GM23338 (cell line): ENCODE measurements at regions not wholly inside any gene's neighbourhood (a gene's known extent, or its start where the extent isn't known, plus 50 kb on each side); places are given as distances from the start of the nearest gene placed in this dataset.
A peak's percentile ranks its signal among the peaks of the same experiment; 100 is the strongest.
"Not testable (repeated sequence)": the region's sequence is repeated elsewhere in the genome, so short reads cannot be mapped to it uniquely, and the experiment has no call there.

Experiments
- ATAC-seq: fragments of 200-7000 bp; cut with Tn5 transposase; 3 replicates; pipeline ENCODE4 v1.9.1; 2020
- DNase-seq: peaks from one replicate; pipeline ENCODE4 v3.0.0-alpha.2; 2015; ENCODE audit warnings: low spot score
- H2AFZ ChIP-seq: fragments of 200-600 bp; sonication (generic); 2 replicates; pipeline ENCODE4 v1.8.0; 2016; ENCODE audit warnings: antibody characterized with exemption, mild to moderate bottlenecking, moderate library complexity
- H3F3A ChIP-seq: fragments of 200-600 bp; sonication (generic); replicated peaks from 2 replicates; pipeline ENCODE4 v1.8.0; 2017; ENCODE audit warnings: antibody characterized with exemption, mixed run types, low read depth
- H3K27ac ChIP-seq: fragments of 200-600 bp; sonication (generic); 2 replicates; pipeline ENCODE4 v1.6.1; 2016; ENCODE audit warnings: low read depth
- H3K27me3 ChIP-seq: fragments of 200-600 bp; sonication (generic); 2 replicates; pipeline ENCODE4 v1.8.0; 2016; ENCODE audit warnings: mild to moderate bottlenecking, mixed run types, moderate library complexity; ENCODE audit not compliant: insufficient read depth
- H3K36me3 ChIP-seq: fragments of 200-600 bp; sonication (generic); 2 replicates; pipeline ENCODE4 v1.8.0; 2016; ENCODE audit warnings: mild to moderate bottlenecking; ENCODE audit not compliant: insufficient read depth
- H3K4me1 ChIP-seq: fragments of 200-600 bp; sonication (generic); 2 replicates; pipeline ENCODE4 v1.8.0; 2016; ENCODE audit warnings: mild to moderate bottlenecking, moderate library complexity; ENCODE audit not compliant: insufficient read depth
- H3K4me2 ChIP-seq: fragments of 200-600 bp; sonication (generic); 2 replicates; pipeline ENCODE4 v1.7.1; 2017; ENCODE audit warnings: mixed run types
- H3K4me3 ChIP-seq: fragments of 200-600 bp; sonication (generic); 2 replicates; pipeline ENCODE4 v1.6.1; 2016; ENCODE audit warnings: mixed run types
- H3K79me2 ChIP-seq: fragments of 200-600 bp; sonication (generic); replicated peaks from 2 replicates; pipeline ENCODE4 v1.8.0; 2017; ENCODE audit warnings: mild to moderate bottlenecking; ENCODE audit not compliant: insufficient read depth
- H3K9me2 ChIP-seq: fragments of 200-600 bp; sonication (generic); 2 replicates; pipeline ENCODE4 v1.8.0; 2017; ENCODE audit not compliant: insufficient read depth
- H4K20me1 ChIP-seq: fragments of 200-600 bp; sonication (generic); replicated peaks from 2 replicates; pipeline ENCODE4 v1.8.0; 2017; ENCODE audit warnings: mild to moderate bottlenecking; ENCODE audit not compliant: insufficient read depth
- H3K27ac Mint-ChIP-seq: 2 replicates; pipeline ENCODE4 v1.8.0; 2020; ENCODE audit warnings: inconsistent platforms, mild to moderate bottlenecking, moderate library complexity, mixed read lengths
- H3K27me3 Mint-ChIP-seq: 3 replicates; pipeline ENCODE4 v1.8.0; 2022; ENCODE audit warnings: low read depth, mild to moderate bottlenecking, moderate library complexity, mixed read lengths, inconsistent platforms; ENCODE audit not compliant: insufficient read depth, poor library complexity
- H3K36me3 Mint-ChIP-seq: 3 replicates; pipeline ENCODE4 v1.8.0; 2021; ENCODE audit warnings: low read depth, mild to moderate bottlenecking, inconsistent platforms, moderate library complexity, mixed read lengths
- H3K4me1 Mint-ChIP-seq: 3 replicates; pipeline ENCODE4 v1.8.0; 2020; ENCODE audit warnings: mild to moderate bottlenecking, inconsistent platforms, mixed read lengths
- H3K4me3 Mint-ChIP-seq: 3 replicates; pipeline ENCODE4 v1.8.0; 2021; ENCODE audit warnings: moderate library complexity, mild to moderate bottlenecking, inconsistent platforms, mixed read lengths
- H3K9me3 Mint-ChIP-seq: 3 replicates; pipeline ENCODE4 v1.8.0; 2020; ENCODE audit warnings: moderate library complexity, mild to moderate bottlenecking, inconsistent platforms, mixed read lengths
- CTCF ChIP-seq, 2 experiments: fragments of 200-600 bp in 1 of 2; sonication (generic) in 1 of 2; conservative IDR thresholded peaks; 2 replicates each; pipeline versions ENCODE4 v1.5.1 to v1.6.1; 2016 to 2017; ENCODE audit warnings: antibody characterized with exemption in 2 of 2, low read depth in 2 of 2, mild to moderate bottlenecking in 2 of 2, moderate library complexity in 1 of 2
- EZH2 ChIP-seq: fragments of 200-600 bp; sonication (generic); IDR thresholded peaks from one replicate; pipeline ENCODE4 v1.8.0; 2017; ENCODE audit warnings: antibody characterized with exemption, mild to moderate bottlenecking, low read depth; ENCODE audit not compliant: unreplicated experiment
- REST ChIP-seq: IDR thresholded peaks from one replicate; pipeline ENCODE4 v1.6.1; 2018; ENCODE audit warnings: antibody characterized with exemption; ENCODE audit not compliant: unreplicated experiment
- ZNF114 ChIP-seq: fragments of 250-450 bp; sonication (Bioruptor Pico); IDR thresholded peaks from 2 replicates; pipeline ENCODE4 v1.5.0; 2020; ENCODE audit warnings: mild to moderate bottlenecking, moderate library complexity
- ZNF462 ChIP-seq: fragments of 250-450 bp; sonication (Bioruptor Pico); IDR thresholded peaks from 2 replicates; pipeline ENCODE4 v1.5.0; 2020; ENCODE audit warnings: mild to moderate bottlenecking, moderate library complexity

- TF ChIP-seq ZNF462 (CRISPR knock-in tag): no peak
Measured at GRCh38 chr3:177714945-177715344, 517.7 kb upstream of the TBL1XR1 start (continued).

GRCh38 chr3:177715980-177716379 is 518.7 kb upstream of the TBL1XR1 start:
- ATAC-seq (no peak), DNase-seq (no peak)
- H3K27me3 Mint-ChIP-seq: no peaks in the 10 kb centered on the region
- no peaks in the 10 kb centered on the region for H3F3A ChIP-seq
- peaks cover 12% of the 10 kb centered on the region for H3K4me1 Mint-ChIP-seq
- H3K36me3 Mint-ChIP-seq: no peaks in the 10 kb centered on the region
- H3K27me3 ChIP-seq: no peaks in the 10 kb centered on the region
- H3K4me2 ChIP-seq: no peak overlapping the region
- no peak overlapping the region for H3K4me3 ChIP-seq
- H3K27ac ChIP-seq: no peak overlapping the region
- no peaks in the 10 kb centered on the region for H3K79me2 ChIP-seq
- no peak overlapping the region for H3K27ac Mint-ChIP-seq
- no peaks in the 10 kb centered on the region for H3K4me1 ChIP-seq
- TF ChIP-seq REST: no peak
- TF ChIP-seq ZNF114: no peak
- TF ChIP-seq CTCF (conservative IDR thresholded peaks at IDR 0.05; ENCODE audit: low read depth in 2 of 2): no peak
- TF ChIP-seq EZH2: no peak
- H3K36me3 ChIP-seq: no peaks in the 10 kb centered on the region
- H4K20me1 ChIP-seq: no peaks in the 10 kb centered on the region
- H3K9me3 Mint-ChIP-seq: no peaks in the 10 kb centered on the region; the same call in 2 of the 3 replicates
- peak overlapping the region; percentile 10; the same call in 1 of the 2 replicates for H2AFZ ChIP-seq
- H3K4me3 Mint-ChIP-seq: no peak overlapping the region
- 0 out of 2 replicates have a peak, but pooled peaks cover 2% of the 10 kb centered on the region for H3K9me2 ChIP-seq

- not testable (repeated sequence) for H3K4me3 ChIP-seq
Measured at GRCh38 chr3:177720927-177721326, 523.6 kb upstream of the TBL1XR1 start.

More at GRCh38 chr3:177720927-177721326, 523.6 kb upstream of the TBL1XR1 start:
- not testable (repeated sequence) for H3K36me3 Mint-ChIP-seq, H3K4me1 ChIP-seq, ATAC-seq, H3K27me3 Mint-ChIP-seq, DNase-seq, H3K9me3 Mint-ChIP-seq, H3K4me3 Mint-ChIP-seq, H3K27ac ChIP-seq, H2AFZ ChIP-seq, H3K4me1 Mint-ChIP-seq, H3K36me3 ChIP-seq, H3F3A ChIP-seq, H3K27me3 ChIP-seq, H3K4me2 ChIP-seq, H3K9me2 ChIP-seq, H3K27ac Mint-ChIP-seq, H3K79me2 ChIP-seq, H4K20me1 ChIP-seq
